Liver (tissue), 3 donors: ENCODE measurements at regions not wholly inside any gene's neighbourhood (a gene's known extent, or its start where the extent isn't known, plus 50 kb on each side); places are given as distances from the start of the nearest gene placed in this dataset.

Source experiments
- GABPA ChIP-seq, 2 donors: IDR thresholded peaks in 1 of 2; conservative IDR thresholded peaks in 1 of 2; 2 replicates each; pipeline ENCODE4 v1.6.1; 2016; ENCODE audit warnings: antibody characterized with exemption in 2 of 2, mild to moderate bottlenecking in 1 of 2, moderate library complexity in 1 of 2
- TAF1 ChIP-seq: conservative IDR thresholded peaks from 2 replicates; pipeline ENCODE4 v1.6.1; 2016; ENCODE audit warnings: antibody characterized with exemption, mild to moderate bottlenecking
- TF ChIP-seq, protein P1 (sequence below): fragments of 150-350 bp; IDR thresholded peaks from 2 replicates; pipeline ENCODE4 v1.5.1; 2017; ENCODE audit warnings: improper control_type of control experiment, low read depth, low read length; ENCODE audit not compliant: missing input control
- TF ChIP-seq, protein P2 (sequence below): IDR thresholded peaks from 2 replicates; pipeline ENCODE4 v1.6.1; 2016; ENCODE audit warnings: antibody characterized with exemption
- donor health status: healthy.
- donor health status: healthy.

DNA sequence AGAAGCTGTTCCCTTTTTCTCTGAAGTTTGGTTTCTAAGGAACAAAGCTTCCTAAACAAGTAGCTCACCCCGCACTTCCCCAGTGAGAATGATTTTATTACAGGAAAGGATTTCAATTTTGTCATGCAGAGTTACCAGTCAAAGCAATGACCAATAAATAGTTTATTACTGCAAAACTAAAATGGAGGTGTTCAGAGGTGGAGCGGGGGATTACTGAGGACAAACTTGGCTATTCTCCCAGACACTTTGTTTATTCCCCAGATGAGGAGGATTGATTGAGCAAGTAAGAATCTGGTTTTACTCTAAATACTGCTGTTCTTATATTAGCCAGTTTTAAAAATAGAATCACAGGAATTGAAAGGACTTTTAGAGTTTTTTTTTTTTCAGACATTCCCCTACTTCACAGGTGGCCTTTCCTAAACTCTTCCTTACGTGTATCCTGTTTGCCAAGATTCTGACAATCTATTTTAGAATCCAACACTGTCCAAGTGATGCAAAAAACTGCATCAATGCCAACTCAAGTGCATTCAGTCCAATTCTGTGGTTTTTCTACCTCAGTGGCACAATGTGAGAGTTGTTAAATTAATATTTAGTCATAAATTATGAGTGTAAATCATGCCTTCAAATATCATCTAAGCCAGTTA lies 136.1 kb downstream of the TNFSF18 start:
- TF ChIP-seq, protein P1, sequence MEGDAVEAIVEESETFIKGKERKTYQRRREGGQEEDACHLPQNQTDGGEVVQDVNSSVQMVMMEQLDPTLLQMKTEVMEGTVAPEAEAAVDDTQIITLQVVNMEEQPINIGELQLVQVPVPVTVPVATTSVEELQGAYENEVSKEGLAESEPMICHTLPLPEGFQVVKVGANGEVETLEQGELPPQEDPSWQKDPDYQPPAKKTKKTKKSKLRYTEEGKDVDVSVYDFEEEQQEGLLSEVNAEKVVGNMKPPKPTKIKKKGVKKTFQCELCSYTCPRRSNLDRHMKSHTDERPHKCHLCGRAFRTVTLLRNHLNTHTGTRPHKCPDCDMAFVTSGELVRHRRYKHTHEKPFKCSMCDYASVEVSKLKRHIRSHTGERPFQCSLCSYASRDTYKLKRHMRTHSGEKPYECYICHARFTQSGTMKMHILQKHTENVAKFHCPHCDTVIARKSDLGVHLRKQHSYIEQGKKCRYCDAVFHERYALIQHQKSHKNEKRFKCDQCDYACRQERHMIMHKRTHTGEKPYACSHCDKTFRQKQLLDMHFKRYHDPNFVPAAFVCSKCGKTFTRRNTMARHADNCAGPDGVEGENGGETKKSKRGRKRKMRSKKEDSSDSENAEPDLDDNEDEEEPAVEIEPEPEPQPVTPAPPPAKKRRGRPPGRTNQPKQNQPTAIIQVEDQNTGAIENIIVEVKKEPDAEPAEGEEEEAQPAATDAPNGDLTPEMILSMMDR = no peak
- TF ChIP-seq, protein P2, sequence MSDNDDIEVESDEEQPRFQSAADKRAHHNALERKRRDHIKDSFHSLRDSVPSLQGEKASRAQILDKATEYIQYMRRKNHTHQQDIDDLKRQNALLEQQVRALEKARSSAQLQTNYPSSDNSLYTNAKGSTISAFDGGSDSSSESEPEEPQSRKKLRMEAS = no peak
- no peak for TF ChIP-seq TAF1
- no peak for TF ChIP-seq GABPA (IDR thresholded peaks at IDR 0.05 in 1 of 2, conservative IDR thresholded peaks at IDR 0.05 in 1 of 2)
